ENCODE measurements at regions not wholly inside any gene's neighbourhood (a gene's known extent, or its start where the extent isn't known, plus 50 kb on each side); places are given as distances from the start of the nearest gene placed in this dataset.

DNA sequence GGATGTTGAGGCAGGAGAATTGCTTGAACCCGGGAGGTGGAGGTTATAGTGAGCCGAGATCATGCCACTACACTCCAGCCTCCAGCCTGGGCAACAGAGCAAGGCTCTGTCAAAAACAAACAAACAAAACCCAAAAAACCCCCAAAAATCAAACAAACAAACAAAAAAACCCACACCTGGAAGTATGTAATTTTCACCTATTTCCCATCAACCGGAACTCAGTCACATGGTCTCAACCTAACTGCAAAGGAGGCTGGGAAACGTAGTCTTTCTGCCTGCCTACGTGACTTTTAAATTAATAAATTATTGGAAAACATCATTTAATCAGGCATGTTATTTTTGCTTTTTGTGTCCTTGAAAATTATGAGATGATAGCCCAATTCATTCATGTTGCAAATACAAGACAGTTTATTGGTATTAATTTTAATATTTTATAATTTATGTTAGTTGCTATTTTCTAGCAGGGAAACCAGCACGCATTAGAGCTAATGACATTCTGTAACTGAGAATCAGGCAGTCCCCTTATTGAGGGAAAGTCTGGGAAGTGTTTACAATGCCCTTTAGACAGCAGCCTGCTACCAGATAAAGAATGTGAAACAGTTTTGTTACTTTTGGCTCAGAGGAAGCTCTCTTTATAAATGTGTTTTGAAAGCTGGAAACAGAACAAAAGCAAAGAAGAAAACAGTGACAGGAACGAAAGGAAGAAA, 110.3 kb downstream of the NXNL2 start:
- H3K4me1 ChIP-seq (ENCODE audit: insufficient read depth, low read length, poor library complexity, severe bottlenecking), result no peaks in the 10 kb centered on the region
- H2AFZ ChIP-seq (ENCODE audit: low read length), result no peak overlapping the region
- intact Hi-C loops (cut with micrococcal nuclease; ENCODE audit: unreplicated experiment), result no loop called here
- no TSS peak for BruUV-seq (replicated peaks)
- no peaks in the 10 kb centered on the region for H4K20me1 ChIP-seq (ENCODE audit: insufficient read depth, low read length)
- ChIA-PET POLR2A (interaction anchor here (0.6 kb wide), 1 partner anchor 65 kb away, joined by 4 read pairs; no protein-coding TSS in a partner anchor), CTCF (ENCODE audit: unreplicated experiment) (no interaction called here)
- H3K4me2 ChIP-seq (ENCODE audit: low read length), result no peak overlapping the region
- H3K9me3 ChIP-seq (ENCODE audit: low read length), result no peaks in the 10 kb centered on the region
- TF ChIP-seq, protein P1, sequence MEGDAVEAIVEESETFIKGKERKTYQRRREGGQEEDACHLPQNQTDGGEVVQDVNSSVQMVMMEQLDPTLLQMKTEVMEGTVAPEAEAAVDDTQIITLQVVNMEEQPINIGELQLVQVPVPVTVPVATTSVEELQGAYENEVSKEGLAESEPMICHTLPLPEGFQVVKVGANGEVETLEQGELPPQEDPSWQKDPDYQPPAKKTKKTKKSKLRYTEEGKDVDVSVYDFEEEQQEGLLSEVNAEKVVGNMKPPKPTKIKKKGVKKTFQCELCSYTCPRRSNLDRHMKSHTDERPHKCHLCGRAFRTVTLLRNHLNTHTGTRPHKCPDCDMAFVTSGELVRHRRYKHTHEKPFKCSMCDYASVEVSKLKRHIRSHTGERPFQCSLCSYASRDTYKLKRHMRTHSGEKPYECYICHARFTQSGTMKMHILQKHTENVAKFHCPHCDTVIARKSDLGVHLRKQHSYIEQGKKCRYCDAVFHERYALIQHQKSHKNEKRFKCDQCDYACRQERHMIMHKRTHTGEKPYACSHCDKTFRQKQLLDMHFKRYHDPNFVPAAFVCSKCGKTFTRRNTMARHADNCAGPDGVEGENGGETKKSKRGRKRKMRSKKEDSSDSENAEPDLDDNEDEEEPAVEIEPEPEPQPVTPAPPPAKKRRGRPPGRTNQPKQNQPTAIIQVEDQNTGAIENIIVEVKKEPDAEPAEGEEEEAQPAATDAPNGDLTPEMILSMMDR (conservative IDR thresholded peaks at IDR 0.05; ENCODE audit: low read length), result no peak
- TF ChIP-seq EZH2phosphoT487 (IDR thresholded peaks at IDR 0.05; ENCODE audit: borderline replicate concordance, low read depth, low read length), result no peak
- H3K9me2 ChIP-seq (ENCODE audit: insufficient read depth, low read length), result no peaks in the 10 kb centered on the region
- no peak for DNase-seq (ENCODE audit: low spot score)
- no peaks in the 10 kb centered on the region for H3K36me3 ChIP-seq (ENCODE audit: insufficient read depth, low read length)
- H3K79me2 ChIP-seq (ENCODE audit: insufficient read depth, low read depth, low read length), result no peaks in the 10 kb centered on the region
- no peak overlapping the region for H3K27ac ChIP-seq (ENCODE audit: low read depth, low read length, poor library complexity, severe bottlenecking)
- H3K4me3 ChIP-seq (ENCODE audit: low read depth, low read length, poor library complexity, severe bottlenecking), result no peak overlapping the region

- no TSS peak for BruUV-seq (replicated peaks)
- no peak overlapping the region for H2AFZ ChIP-seq (ENCODE audit: low read length)
- H3K4me2 ChIP-seq (ENCODE audit: low read length), result no peak overlapping the region
- ChIA-PET CTCF (ENCODE audit: unreplicated experiment) (no interaction called here), POLR2A (interaction anchor here (0.6 kb wide), 1 partner anchor 64 kb away, joined by 4 read pairs; no protein-coding TSS in a partner anchor)
- TF ChIP-seq, protein P1 (conservative IDR thresholded peaks at IDR 0.05; ENCODE audit: low read length), result no peak
- TF ChIP-seq EZH2phosphoT487 (IDR thresholded peaks at IDR 0.05; ENCODE audit: borderline replicate concordance, low read depth, low read length), result no peak
- no peak overlapping the region for H3K27ac ChIP-seq (ENCODE audit: low read depth, low read length, poor library complexity, severe bottlenecking)
- no peaks in the 10 kb centered on the region for H3K4me1 ChIP-seq (ENCODE audit: insufficient read depth, low read length, poor library complexity, severe bottlenecking)
- no peaks in the 10 kb centered on the region for H3K9me3 ChIP-seq (ENCODE audit: low read length)
- H3K79me2 ChIP-seq (ENCODE audit: insufficient read depth, low read depth, low read length), result no peaks in the 10 kb centered on the region
- no peak overlapping the region for H3K4me3 ChIP-seq (ENCODE audit: low read depth, low read length, poor library complexity, severe bottlenecking)
- H3K9me2 ChIP-seq (ENCODE audit: insufficient read depth, low read length), result no peaks in the 10 kb centered on the region
- no peaks in the 10 kb centered on the region for H4K20me1 ChIP-seq (ENCODE audit: insufficient read depth, low read length)
- no peak for DNase-seq (ENCODE audit: low spot score)
- H3K36me3 ChIP-seq (ENCODE audit: insufficient read depth, low read length), result no peaks in the 10 kb centered on the region
- intact Hi-C loops (cut with micrococcal nuclease; ENCODE audit: unreplicated experiment), result no loop called here
These were observed 110.9 kb downstream of the NXNL2 start for GRCh38 chr9:88645879-88646199.

DNA sequence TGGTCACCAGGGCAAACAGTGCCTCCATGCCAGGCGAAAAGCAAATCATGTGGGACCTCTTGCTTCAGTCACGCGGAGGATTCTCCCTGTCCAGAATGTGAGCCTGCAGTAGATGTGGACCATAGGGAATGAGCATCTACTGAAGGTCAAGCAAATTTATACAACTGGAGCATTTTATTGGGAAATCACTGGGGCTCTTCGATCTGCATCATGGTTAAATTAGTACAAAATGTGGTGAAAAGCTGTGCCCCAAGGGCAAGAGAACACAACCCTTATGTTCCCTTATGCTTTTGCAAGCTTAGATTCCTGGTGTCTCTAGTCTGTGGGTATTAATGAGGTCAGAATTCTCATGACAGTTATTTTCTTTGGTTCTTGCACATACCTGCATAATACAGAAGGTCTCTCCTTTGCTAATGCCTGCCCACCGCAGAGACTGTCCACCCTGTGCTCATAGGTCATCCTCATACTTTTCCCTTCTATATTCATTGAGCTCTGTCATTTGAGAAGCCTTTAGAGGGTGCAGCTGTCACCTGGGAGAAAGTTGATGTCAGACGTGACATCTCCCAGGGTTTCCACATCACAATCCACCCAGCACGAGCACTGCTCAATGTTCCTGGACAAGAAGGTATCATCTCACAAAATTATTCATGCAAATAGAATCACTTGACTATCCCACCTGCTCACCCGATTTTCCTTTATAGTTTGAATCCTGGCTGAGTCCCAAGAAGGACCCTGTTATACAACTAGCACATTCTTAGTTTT, 111.7 kb downstream of the NXNL2 start:
- intact Hi-C loops (cut with micrococcal nuclease; ENCODE audit: unreplicated experiment), result no loop called here
- H2AFZ ChIP-seq (ENCODE audit: low read length), result no peak overlapping the region
- H3K4me2 ChIP-seq (ENCODE audit: low read length), result no peak overlapping the region
- no peaks in the 10 kb centered on the region for H3K36me3 ChIP-seq (ENCODE audit: insufficient read depth, low read length)
- DNase-seq (ENCODE audit: low spot score), result no peak
- BruUV-seq (replicated peaks), result no TSS peak
- no peaks in the 10 kb centered on the region for H3K79me2 ChIP-seq (ENCODE audit: insufficient read depth, low read depth, low read length)
- ChIA-PET POLR2A (no interaction called here), CTCF (ENCODE audit: unreplicated experiment) (no interaction called here)
- no peak for TF ChIP-seq EZH2phosphoT487 (IDR thresholded peaks at IDR 0.05; ENCODE audit: borderline replicate concordance, low read depth, low read length)
- TF ChIP-seq, protein P1 (conservative IDR thresholded peaks at IDR 0.05; ENCODE audit: low read length), result no peak
- H4K20me1 ChIP-seq (ENCODE audit: insufficient read depth, low read length), result no peaks in the 10 kb centered on the region
- H3K4me3 ChIP-seq (ENCODE audit: low read depth, low read length, poor library complexity, severe bottlenecking), result no peak overlapping the region
- no peaks in the 10 kb centered on the region for H3K9me3 ChIP-seq (ENCODE audit: low read length)
- no peaks in the 10 kb centered on the region for H3K4me1 ChIP-seq (ENCODE audit: insufficient read depth, low read length, poor library complexity, severe bottlenecking)
- no peaks in the 10 kb centered on the region for H3K9me2 ChIP-seq (ENCODE audit: insufficient read depth, low read length)
- H3K27ac ChIP-seq (ENCODE audit: low read depth, low read length, poor library complexity, severe bottlenecking), result no peak overlapping the region

Measured in OCI-LY7 (cell line).